Neural cell (in vitro differentiated cells): ENCODE measurements at regions not wholly inside any gene's neighbourhood (a gene's known extent, or its start where the extent isn't known, plus 50 kb on each side); places are given as distances from the start of the nearest gene placed in this dataset.

Experiments used
- EP300 ChIP-seq: fragments of 450-650 bp; conservative IDR thresholded peaks from 2 replicates; pipeline ENCODE4 v1.6.1; 2014; ENCODE audit warnings: antibody characterized with exemption, mild to moderate bottlenecking, moderate library complexity; ENCODE audit not compliant: poor library complexity, severe bottlenecking
- POLR2AphosphoS5 ChIP-seq: IDR thresholded peaks from 2 replicates; pipeline ENCODE4 v1.6.1; 2012
- RAD21 ChIP-seq: fragments of 450-650 bp; conservative IDR thresholded peaks from 2 replicates; pipeline ENCODE4 v1.6.1; 2014; ENCODE audit warnings: antibody characterized with exemption, mild to moderate bottlenecking, moderate library complexity
- SMC3 ChIP-seq: fragments of 450-650 bp; conservative IDR thresholded peaks from 2 replicates; pipeline ENCODE4 v1.6.1; 2014; ENCODE audit warnings: antibody characterized with exemption, mild to moderate bottlenecking, moderate library complexity; ENCODE audit not compliant: poor library complexity
- TAF1 ChIP-seq: IDR thresholded peaks from 2 replicates; pipeline ENCODE4 v1.6.1; 2012; ENCODE audit warnings: low read depth
- TF ChIP-seq, protein P1 (sequence below): fragments of 450-650 bp; IDR thresholded peaks from 2 replicates; pipeline ENCODE4 v1.5.1; 2014; ENCODE audit warnings: antibody characterized with exemption, mild to moderate bottlenecking, moderate library complexity; ENCODE audit not compliant: poor library complexity, severe bottlenecking

- TF ChIP-seq, protein P1, sequence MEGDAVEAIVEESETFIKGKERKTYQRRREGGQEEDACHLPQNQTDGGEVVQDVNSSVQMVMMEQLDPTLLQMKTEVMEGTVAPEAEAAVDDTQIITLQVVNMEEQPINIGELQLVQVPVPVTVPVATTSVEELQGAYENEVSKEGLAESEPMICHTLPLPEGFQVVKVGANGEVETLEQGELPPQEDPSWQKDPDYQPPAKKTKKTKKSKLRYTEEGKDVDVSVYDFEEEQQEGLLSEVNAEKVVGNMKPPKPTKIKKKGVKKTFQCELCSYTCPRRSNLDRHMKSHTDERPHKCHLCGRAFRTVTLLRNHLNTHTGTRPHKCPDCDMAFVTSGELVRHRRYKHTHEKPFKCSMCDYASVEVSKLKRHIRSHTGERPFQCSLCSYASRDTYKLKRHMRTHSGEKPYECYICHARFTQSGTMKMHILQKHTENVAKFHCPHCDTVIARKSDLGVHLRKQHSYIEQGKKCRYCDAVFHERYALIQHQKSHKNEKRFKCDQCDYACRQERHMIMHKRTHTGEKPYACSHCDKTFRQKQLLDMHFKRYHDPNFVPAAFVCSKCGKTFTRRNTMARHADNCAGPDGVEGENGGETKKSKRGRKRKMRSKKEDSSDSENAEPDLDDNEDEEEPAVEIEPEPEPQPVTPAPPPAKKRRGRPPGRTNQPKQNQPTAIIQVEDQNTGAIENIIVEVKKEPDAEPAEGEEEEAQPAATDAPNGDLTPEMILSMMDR, result no peak
- no peak for TF ChIP-seq RAD21
- TF ChIP-seq EP300, result no peak
- TF ChIP-seq TAF1, result no peak
- TF ChIP-seq POLR2AphosphoS5, result no peak
- TF ChIP-seq SMC3, result no peak
These were observed 130.2 kb upstream of the LIFR start for GRCh38 chr5:38686658-38687057.
